Kasumi-1 (cell line): ENCODE measurements at regions not wholly inside any gene's neighbourhood (a gene's known extent, or its start where the extent isn't known, plus 50 kb on each side); places are given as distances from the start of the nearest gene placed in this dataset.

Experiments used
- DNase-seq, 2 experiments: peaks; one replicate each; lab custom pipeline; 2025; lab: John Stamatoyannopoulos, UW

- DNase-seq, result no peak
Measured at GRCh38 chr4:27844376-27844775, 983.7 kb downstream of the STIM2 start.

DNA sequence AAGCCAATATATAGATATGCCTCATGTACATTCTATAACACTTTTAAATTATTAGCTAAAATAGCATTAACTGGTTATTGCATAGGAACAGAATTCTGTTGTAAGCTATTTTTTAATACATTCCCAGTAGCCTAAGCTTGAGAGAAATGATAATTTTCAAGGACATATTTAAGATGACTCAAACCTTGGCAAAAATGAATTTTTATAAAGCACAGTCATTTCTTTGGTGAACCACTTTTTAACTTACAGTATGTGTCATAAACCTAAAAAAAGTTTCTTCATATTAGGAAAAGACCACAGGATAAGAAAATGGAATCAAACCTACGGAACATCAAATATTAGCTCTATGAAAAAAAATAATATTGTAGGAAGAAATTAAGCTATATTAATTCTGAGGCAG lies 986.3 kb downstream of the STIM2 start:
- no peak for DNase-seq

DNA sequence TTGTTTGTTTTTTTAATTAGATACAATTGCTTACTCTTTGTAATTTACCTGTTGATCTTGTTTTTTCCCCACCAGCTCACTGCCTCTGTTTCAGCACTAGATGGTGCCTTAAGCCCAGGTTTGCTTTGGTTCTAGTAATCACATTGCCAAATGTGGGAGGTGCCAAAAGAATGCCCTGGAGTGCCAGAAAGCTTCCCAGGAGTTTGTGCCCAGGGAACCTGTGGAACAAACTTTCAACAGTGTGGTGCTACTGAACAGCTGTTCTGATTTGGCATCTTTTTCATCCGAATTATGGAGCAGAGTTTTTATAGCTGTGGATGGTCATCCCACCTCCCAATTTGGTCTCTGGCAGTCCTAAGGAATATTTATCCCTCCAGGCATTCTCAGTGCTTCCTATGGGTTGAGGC lies 1000.7 kb downstream of the STIM2 start:
- peak; percentile 27 to 30 for DNase-seq

GRCh38 chr4:27861802-27862201 lies 1001.2 kb downstream of the STIM2 start:
- no peak for DNase-seq

GRCh38 chr4:27873596-27873995 lies 1013.0 kb downstream of the STIM2 start:
- DNase-seq, result no peak

DNA sequence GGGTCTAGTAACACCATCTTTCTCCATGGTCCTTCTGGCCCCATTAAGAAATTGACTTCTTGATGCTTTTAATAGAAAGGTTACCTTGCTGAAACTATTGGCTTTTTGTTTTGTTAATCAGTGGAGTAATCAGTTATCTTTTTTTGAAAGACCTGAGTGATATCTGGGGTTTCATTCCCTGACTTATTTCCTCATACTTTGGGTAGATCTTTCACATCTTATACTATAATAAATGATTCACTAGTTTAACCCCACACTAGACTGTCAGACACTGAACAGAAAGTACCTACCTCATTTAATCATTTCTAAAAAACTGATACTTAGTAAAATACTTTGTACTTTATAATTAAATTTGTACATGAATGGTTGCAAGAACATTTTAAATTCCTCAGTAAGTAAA lies 1021.1 kb downstream of the STIM2 start:
- DNase-seq, result no peak

DNA sequence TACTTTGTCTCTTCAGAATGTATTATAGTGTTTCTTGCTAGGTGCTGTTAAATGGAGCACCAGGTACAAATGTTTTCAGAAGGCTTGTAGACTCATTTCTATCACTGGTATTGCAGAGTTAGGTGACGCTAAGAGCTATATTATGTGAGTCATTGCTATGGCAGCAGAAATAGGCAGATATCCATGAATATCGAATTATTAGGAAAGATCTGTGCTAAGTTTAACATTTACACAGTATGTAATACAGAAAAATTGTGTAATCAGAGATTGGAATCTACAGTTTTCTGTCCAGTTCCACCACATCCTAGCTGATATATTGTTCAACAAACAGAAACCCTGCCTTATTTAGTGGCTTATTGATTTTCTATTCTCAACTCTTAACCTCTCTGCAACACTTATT lies 1025.5 kb downstream of the STIM2 start:
- DNase-seq, result no peak

DNA sequence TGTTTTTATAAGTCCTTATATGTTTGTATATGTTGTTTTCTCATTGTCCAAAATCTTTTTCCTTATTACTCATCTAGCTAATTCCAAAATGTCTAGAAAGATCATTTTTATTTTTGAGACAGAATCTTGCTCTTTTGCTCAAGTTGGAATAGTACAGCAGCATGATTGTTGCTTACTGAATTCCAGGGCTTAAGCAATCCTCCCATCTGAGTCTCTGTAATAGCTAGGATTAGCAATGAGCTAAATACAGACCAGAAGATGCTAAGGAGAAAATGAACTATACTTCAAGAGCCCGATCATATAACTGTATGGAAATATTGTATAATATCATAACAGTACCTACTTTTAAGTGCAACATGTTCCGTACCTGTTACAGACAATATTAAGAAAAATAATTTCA lies 1027.0 kb downstream of the STIM2 start:
- no peak for DNase-seq

GRCh38 chr4:27888505-27888904 lies 1027.9 kb downstream of the STIM2 start:
- no peak for DNase-seq

DNA sequence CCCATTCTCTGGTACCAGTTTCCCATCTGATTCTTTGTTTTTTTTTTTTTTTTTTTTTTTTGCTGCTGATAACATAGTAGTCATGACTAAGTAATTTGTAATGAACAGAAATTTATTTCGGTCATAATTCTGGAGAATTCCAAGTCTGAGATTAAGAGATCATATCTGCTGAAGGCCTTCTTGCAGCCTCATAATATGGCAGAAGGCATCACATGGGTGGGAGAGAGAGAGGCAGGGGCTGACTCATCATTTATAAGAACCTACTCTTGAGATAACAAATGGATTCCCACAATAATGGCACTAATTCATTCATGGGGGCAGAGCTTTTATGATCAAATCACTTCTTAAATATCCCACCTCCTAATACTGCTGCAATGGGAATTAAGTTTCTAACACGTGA lies 1034.3 kb downstream of the STIM2 start:
- no peak for DNase-seq

DNA sequence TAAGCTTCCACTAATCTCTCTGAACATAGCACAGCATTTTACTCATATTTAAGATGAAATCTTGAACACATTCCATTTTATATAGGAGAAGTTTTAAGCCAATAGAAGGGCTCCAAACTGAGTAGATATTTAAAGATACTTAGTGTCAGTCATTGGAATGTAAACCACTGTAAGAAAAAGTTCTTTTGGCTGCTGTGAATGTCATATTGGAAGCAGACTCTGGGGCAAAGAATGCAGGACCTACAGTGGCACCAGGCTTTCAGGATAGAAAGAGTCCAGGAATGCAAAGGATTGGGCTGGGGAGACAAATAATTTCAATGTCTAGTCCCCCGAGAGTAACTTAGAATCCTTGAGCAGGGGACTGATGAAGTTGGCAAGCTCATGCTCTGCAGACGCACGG lies 1047.7 kb downstream of the STIM2 start:
- no peak for DNase-seq

GRCh38 chr4:27910227-27910626 lies 1049.6 kb downstream of the STIM2 start:
- DNase-seq, result no peak

DNA sequence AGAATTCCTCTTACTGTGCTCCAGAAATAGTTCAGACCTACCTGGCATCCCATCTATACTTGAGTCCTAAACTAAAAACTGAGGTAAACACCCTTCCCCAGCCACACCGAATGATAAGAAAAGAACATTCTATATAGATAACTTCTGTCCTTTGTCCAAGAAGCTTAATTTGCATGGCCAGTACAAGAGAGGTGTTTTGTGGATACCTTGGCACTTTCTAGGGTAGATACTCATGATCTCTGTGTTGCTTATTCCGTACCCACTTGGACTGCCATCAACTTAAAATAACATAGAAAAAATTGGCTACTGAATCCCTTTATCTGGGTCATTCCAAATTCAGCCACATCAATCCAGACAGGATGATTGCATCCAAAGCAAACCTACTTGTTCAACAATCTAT lies 1050.4 kb downstream of the STIM2 start:
- no peak for DNase-seq

- no peak for DNase-seq
Measured at GRCh38 chr4:27913738-27914137, 1053.1 kb downstream of the STIM2 start.

DNA sequence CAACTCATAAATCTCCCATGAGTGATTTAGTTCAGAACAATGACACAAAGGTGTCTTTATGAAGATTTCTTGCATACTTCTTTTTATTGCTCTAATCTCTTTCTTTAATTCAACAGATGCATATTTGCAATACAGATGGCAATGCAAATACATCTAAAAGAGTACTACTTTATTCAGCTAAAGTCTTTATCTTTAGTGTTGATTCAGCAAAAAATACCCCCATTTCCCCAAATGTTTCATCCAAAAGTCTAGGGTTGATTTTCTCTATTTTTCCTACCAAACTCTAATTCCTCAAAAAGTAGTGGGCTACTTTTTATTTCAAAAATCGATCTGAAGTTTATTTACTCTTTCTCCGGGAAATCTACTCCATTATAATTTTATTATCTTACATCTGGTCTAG lies 1055.2 kb downstream of the STIM2 start:
- DNase-seq, result no peak

GRCh38 chr4:27916452-27917184 lies 1056.0 kb downstream of the STIM2 start:
- no peak for DNase-seq

DNA sequence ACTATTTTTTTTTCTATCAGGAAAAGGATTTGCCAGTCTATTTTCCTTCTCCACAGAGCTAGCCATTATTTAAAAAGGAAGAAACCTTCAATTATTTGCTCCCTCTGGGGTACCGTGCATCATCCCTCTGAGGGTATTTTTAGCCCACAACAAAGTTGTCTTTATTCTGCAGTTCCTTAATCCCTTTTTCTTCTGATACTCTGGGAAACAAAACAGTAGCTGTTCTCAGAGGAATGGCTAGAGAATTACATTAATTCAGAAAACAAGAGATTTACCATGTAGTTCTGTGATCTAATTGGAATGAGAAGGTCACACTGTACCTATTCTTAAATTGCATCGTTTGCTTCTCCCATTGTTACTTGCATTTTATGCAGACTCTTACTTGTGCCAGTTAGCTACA lies 1056.7 kb downstream of the STIM2 start:
- DNase-seq, result no peak

- no peak for DNase-seq
Measured at GRCh38 chr4:27921231-27921630, 1060.6 kb downstream of the STIM2 start.

DNA sequence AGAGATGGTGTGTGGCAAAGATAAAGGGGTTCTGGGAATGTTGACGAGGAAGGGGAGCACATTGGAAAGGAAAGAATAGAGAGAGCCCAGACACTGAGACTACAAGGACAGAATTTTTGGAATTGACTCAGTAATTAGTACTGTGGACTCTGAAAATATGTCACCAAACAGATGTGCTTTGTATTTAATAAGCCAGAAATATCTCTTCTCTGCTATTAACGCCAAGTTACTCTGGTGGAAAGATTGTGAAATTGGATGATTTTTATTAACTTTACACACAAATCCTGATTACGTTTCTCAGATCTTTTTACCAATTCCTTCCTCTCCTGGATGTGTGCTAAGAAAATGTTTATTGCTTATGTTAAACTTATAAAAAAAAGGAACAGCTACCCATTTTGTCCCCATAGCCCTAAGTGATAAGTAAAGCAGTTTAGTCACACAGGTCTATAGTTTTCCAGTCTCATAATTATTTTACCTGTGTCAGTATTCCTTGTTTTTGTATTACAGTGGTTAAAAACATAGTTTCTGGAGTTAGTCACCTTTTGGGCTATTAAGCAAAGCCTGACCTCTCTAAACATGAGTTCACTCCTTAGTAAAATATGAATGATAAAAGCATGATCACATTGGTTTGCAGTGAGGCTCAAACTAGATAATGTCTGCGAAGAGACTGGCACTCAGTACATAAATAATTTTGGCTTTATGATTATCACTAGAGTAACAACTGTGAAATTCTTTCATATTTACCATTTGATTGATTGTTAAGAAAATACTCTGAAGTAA lies 1068.3 kb downstream of the STIM2 start:
- no peak for DNase-seq

DNA sequence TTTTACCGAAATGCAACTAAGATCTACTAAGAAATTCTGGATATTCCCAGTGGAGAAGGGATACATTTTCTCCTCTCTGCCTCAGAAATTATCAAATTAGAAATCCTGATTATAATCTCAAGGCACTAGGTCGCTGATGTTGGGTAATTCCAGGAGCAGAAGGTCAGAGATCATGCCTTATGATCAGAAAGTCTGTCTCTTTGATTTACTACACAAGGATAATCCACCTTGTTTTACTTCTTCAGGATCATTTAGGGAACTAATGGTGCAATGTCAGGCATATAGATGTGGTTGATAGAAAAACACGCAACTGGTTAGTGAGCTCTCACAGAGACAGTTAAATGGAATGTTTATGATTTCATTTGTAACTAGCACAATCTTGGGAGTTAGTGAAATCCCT lies 1069.7 kb downstream of the STIM2 start:
- no peak for DNase-seq

GRCh38 chr4:27930976-27931375 lies 1070.3 kb downstream of the STIM2 start:
- no peak for DNase-seq

GRCh38 chr4:27931584-27931983 lies 1070.9 kb downstream of the STIM2 start:
- DNase-seq, result no peak

- no peak for DNase-seq
Measured at GRCh38 chr4:27934871-27935270, 1074.2 kb downstream of the STIM2 start.

GRCh38 chr4:27946799-27947198 lies 1086.2 kb downstream of the STIM2 start:
- no peak for DNase-seq
